ENCODE measurements at regions not wholly inside any gene's neighbourhood (a gene's known extent, or its start where the extent isn't known, plus 50 kb on each side); places are given as distances from the start of the nearest gene placed in this dataset.
"Not testable (repeated sequence)": the region's sequence is repeated elsewhere in the genome, so short reads cannot be mapped to it uniquely, and the experiment has no call there.

DNA sequence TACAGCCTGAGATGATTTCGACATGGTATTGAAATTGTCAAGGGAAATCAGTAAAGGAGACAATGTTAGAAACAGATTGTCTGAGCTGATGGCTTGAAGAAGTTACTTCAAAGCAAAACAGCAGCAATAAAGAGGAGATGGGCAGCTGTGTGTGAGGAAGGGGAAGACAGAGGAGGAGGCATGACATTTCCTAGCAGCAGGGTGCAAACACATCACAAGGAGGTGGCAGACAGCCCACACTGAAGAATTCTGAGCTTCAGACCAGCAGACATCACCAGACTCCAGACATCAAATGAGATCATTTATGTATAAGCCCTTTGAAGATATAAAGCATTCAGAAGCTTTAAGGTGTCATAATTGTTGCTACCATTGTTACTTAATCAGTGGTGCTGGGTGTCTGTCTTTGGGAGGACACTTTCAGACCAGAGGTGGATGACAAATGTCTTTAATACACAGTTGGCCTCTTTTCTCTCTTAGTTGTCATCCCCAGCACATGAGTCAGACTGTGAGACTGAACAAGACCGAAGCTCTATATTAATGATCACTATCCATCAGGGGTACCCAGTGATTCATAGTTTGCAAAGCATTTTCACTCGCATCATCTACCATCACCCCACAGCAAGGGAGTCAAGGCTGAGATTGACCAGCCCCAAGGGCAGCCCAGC is 203.9 kb downstream of the MINAR1 start:
- H3K27ac Mint-ChIP-seq = no peak overlapping the region
- H3K27me3 Mint-ChIP-seq = peaks cover 8% of the 10 kb centered on the region
- no peaks in the 10 kb centered on the region for H3K36me3 Mint-ChIP-seq
- no peak for DNase-seq (ENCODE audit: extremely low spot score, unreplicated experiment)
- TF ChIP-seq, protein P1, sequence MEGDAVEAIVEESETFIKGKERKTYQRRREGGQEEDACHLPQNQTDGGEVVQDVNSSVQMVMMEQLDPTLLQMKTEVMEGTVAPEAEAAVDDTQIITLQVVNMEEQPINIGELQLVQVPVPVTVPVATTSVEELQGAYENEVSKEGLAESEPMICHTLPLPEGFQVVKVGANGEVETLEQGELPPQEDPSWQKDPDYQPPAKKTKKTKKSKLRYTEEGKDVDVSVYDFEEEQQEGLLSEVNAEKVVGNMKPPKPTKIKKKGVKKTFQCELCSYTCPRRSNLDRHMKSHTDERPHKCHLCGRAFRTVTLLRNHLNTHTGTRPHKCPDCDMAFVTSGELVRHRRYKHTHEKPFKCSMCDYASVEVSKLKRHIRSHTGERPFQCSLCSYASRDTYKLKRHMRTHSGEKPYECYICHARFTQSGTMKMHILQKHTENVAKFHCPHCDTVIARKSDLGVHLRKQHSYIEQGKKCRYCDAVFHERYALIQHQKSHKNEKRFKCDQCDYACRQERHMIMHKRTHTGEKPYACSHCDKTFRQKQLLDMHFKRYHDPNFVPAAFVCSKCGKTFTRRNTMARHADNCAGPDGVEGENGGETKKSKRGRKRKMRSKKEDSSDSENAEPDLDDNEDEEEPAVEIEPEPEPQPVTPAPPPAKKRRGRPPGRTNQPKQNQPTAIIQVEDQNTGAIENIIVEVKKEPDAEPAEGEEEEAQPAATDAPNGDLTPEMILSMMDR (conservative IDR thresholded peaks at IDR 0.05) = no peak
- no peak overlapping the region for H3K4me3 Mint-ChIP-seq
- H3K4me1 Mint-ChIP-seq (ENCODE audit: unreplicated experiment) = no peaks in the 10 kb centered on the region
- no peaks in the 10 kb centered on the region for H3K9me3 Mint-ChIP-seq

- TF ChIP-seq, protein P1 (conservative IDR thresholded peaks at IDR 0.05) = no peak
- no peak overlapping the region for H3K4me3 Mint-ChIP-seq
- DNase-seq (ENCODE audit: extremely low spot score, unreplicated experiment) = no peak
- no peaks in the 10 kb centered on the region for H3K4me1 Mint-ChIP-seq (ENCODE audit: unreplicated experiment)
- peaks cover 4% of the 10 kb centered on the region for H3K27me3 Mint-ChIP-seq
- no peaks in the 10 kb centered on the region for H3K36me3 Mint-ChIP-seq
- H3K27ac Mint-ChIP-seq = no peak overlapping the region
- peaks cover 4% of the 10 kb centered on the region for H3K9me3 Mint-ChIP-seq
Measured at GRCh38 chr15:79640206-79640605, 208.1 kb downstream of the MINAR1 start.

DNA sequence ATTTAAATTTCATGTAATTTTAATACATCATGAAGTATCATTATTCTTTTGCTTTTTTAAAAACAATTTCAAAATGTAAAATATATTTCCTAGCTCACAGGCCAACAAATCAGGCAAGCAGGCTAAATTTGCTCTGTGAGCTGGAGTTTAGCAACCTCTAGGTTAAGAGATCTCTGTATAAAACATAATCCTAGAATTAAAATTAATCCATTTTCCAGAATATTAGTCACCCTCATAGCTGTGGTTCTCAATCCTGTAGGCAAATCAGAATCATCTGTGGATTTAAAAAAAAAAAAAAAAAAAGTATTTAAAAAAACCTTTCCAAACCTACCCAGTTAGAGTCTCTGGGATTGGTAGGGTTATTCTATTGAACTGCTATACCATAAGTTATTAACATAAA is 209.7 kb downstream of the MINAR1 start:
- Mint-ChIP-seq H3K9me3 (peaks cover 4% of the 10 kb centered on the region), H3K4me1 (ENCODE audit: unreplicated experiment) (no peaks in the 10 kb centered on the region), H3K27me3 (peaks cover 4% of the 10 kb centered on the region), H3K27ac (no peak overlapping the region), H3K36me3 (no peaks in the 10 kb centered on the region), H3K4me3 (no peak overlapping the region)
- TF ChIP-seq, protein P1 (conservative IDR thresholded peaks at IDR 0.05) = no peak
- DNase-seq (ENCODE audit: extremely low spot score, unreplicated experiment) = no peak

DNA sequence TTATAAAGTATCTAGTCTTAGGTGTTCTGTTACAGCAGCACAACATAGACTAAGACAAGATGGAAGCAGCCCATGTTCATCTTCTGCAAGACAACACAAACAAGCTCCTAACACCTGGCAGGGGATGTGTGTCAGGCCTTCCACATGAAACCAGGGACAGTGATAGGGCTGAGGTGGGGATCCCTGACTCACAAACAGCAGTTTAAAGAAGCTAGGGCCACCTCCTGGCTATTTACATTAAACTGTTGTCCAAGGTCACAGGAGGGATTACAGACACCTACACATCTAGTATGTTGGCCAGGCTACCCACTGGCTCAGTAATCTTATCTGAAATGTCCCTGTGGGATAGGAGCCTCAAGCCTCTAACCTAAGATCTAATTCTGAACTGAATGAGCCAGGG is 211.3 kb downstream of the MINAR1 start:
- H3K27ac Mint-ChIP-seq = no peak overlapping the region
- no peak overlapping the region for H3K4me3 Mint-ChIP-seq
- no peaks in the 10 kb centered on the region for H3K36me3 Mint-ChIP-seq
- TF ChIP-seq, protein P1 (conservative IDR thresholded peaks at IDR 0.05) = no peak
- H3K9me3 Mint-ChIP-seq = peaks cover 4% of the 10 kb centered on the region
- no peaks in the 10 kb centered on the region for H3K4me1 Mint-ChIP-seq (ENCODE audit: unreplicated experiment)
- no peak for DNase-seq (ENCODE audit: extremely low spot score, unreplicated experiment)
- H3K27me3 Mint-ChIP-seq = peaks cover 4% of the 10 kb centered on the region

DNA sequence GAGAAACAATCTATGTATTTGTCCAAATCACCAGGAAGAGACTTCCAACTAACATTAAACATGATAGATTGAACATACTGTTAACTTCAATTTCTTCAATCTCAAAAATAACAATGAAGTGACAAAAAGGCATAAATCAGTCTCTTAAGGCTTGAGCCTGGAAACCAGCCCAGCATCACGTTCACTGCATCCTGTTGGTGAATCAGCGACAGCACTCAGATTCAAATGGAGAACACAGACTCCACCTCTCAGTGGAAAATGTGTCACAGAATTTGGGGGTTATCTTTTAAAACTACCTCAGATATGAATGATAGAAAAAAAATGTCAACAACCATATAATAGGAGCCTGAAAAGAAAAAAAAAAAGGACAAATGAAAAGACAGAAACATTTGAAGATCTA is 212.0 kb downstream of the MINAR1 start:
- Mint-ChIP-seq H3K27me3 (no peaks in the 10 kb centered on the region), H3K9me3 (peaks cover 4% of the 10 kb centered on the region), H3K4me1 (ENCODE audit: unreplicated experiment) (no peaks in the 10 kb centered on the region), H3K27ac (no peak overlapping the region), H3K4me3 (no peak overlapping the region), H3K36me3 (no peaks in the 10 kb centered on the region)
- TF ChIP-seq, protein P1 (conservative IDR thresholded peaks at IDR 0.05) = no peak
- DNase-seq (ENCODE audit: extremely low spot score, unreplicated experiment) = no peak

DNA sequence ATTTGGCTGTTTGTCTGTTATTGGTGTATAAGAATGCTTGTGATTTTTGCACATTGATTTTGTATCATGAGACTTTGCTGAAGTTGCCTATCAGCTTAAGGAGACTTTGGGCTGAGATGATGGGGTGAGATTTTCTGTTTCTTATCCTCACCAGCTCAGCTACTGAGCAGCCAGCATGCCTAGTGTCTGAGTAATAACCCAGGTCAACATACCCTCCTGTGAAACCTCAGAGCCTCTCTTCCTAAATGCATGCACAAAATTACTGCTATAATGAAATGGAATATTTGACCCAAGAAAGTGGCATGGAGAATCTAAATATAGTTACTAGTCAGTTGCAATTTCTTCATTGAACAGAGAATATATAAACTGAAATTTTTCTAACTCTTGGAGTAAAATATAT is 220.8 kb downstream of the MINAR1 start:
- H3K27me3 Mint-ChIP-seq = peaks cover 22% of the 10 kb centered on the region
- not testable (repeated sequence) for H3K9me3 Mint-ChIP-seq; H3K36me3 Mint-ChIP-seq; H3K27ac Mint-ChIP-seq; DNase-seq (ENCODE audit: extremely low spot score, unreplicated experiment); H3K4me1 Mint-ChIP-seq (ENCODE audit: unreplicated experiment); H3K4me3 Mint-ChIP-seq
